ENCODE measurements at regions not wholly inside any gene's neighbourhood (a gene's known extent, or its start where the extent isn't known, plus 50 kb on each side); places are given as distances from the start of the nearest gene placed in this dataset.

DNA sequence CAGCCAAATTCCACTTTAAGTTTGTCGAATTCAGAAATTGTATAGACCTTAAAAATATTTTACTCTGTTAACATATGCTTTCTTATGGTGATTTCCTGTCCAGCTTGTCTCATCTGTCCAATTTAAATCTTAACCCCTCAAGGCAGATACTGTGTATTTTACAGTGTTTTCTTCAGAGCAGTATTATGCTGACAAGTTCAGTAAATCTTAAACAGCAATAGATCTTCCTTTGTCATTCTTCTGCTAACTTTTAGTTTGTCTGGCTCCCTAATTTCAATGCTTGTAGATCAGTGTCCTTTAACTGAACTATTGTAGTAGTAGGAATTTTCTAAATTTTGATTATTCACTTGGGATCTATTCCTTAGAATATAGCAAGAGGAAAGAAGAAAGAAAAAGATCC lies 52.8 kb upstream of the MEIS1 start:
- DNase-seq (ENCODE audit: low spot score, unreplicated experiment): no peak
- no peaks in the 10 kb centered on the region for H3K36me3 Mint-ChIP-seq (ENCODE audit: insufficient read depth)
- H3K4me3 Mint-ChIP-seq (ENCODE audit: low read depth): no peak overlapping the region
- H3K27ac Mint-ChIP-seq: peak overlapping the region; percentile 35
- no peaks in the 10 kb centered on the region for H3K9me3 Mint-ChIP-seq (ENCODE audit: low read depth)
- no peaks in the 10 kb centered on the region for H3K27me3 Mint-ChIP-seq
- TF ChIP-seq, protein P1, sequence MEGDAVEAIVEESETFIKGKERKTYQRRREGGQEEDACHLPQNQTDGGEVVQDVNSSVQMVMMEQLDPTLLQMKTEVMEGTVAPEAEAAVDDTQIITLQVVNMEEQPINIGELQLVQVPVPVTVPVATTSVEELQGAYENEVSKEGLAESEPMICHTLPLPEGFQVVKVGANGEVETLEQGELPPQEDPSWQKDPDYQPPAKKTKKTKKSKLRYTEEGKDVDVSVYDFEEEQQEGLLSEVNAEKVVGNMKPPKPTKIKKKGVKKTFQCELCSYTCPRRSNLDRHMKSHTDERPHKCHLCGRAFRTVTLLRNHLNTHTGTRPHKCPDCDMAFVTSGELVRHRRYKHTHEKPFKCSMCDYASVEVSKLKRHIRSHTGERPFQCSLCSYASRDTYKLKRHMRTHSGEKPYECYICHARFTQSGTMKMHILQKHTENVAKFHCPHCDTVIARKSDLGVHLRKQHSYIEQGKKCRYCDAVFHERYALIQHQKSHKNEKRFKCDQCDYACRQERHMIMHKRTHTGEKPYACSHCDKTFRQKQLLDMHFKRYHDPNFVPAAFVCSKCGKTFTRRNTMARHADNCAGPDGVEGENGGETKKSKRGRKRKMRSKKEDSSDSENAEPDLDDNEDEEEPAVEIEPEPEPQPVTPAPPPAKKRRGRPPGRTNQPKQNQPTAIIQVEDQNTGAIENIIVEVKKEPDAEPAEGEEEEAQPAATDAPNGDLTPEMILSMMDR (IDR thresholded peaks at IDR 0.05; ENCODE audit: unreplicated experiment): no peak
- peaks cover 4% of the 10 kb centered on the region for H3K4me1 Mint-ChIP-seq (ENCODE audit: low read depth)

GRCh38 chr2:66379473-66379872 lies 55.5 kb upstream of the MEIS1 start:
- Mint-ChIP-seq H3K27ac (no peak overlapping the region), H3K4me1 (ENCODE audit: low read depth) (peaks cover 8% of the 10 kb centered on the region)
- TF ChIP-seq, protein P1 (IDR thresholded peaks at IDR 0.05; ENCODE audit: unreplicated experiment): no peak

GRCh38 chr2:66377832-66378231 lies 57.1 kb upstream of the MEIS1 start:
- DNase-seq (ENCODE audit: low spot score, unreplicated experiment): no peak
- Mint-ChIP-seq H3K9me3 (ENCODE audit: low read depth) (peaks cover 3% of the 10 kb centered on the region), H3K4me1 (ENCODE audit: low read depth) (peaks cover 3% of the 10 kb centered on the region), H3K36me3 (ENCODE audit: insufficient read depth) (no peaks in the 10 kb centered on the region), H3K27ac (no peak overlapping the region), H3K27me3 (no peaks in the 10 kb centered on the region), H3K4me3 (ENCODE audit: low read depth) (no peak overlapping the region)
- TF ChIP-seq, protein P1 (IDR thresholded peaks at IDR 0.05; ENCODE audit: unreplicated experiment): no peak

More at GRCh38 chr2:66379473-66379872, 55.5 kb upstream of the MEIS1 start:
- H3K4me3 Mint-ChIP-seq (ENCODE audit: low read depth): no peak overlapping the region
- no peaks in the 10 kb centered on the region for H3K27me3 Mint-ChIP-seq
- no peaks in the 10 kb centered on the region for H3K36me3 Mint-ChIP-seq (ENCODE audit: insufficient read depth)
- H3K9me3 Mint-ChIP-seq (ENCODE audit: low read depth): no peaks in the 10 kb centered on the region
- DNase-seq (ENCODE audit: low spot score, unreplicated experiment): no peak

GRCh38 chr2:66370824-66371223 lies 64.1 kb upstream of the MEIS1 start:
- H3K27me3 Mint-ChIP-seq: no peaks in the 10 kb centered on the region
- no peak for DNase-seq (ENCODE audit: low spot score, unreplicated experiment)
- H3K9me3 Mint-ChIP-seq (ENCODE audit: low read depth): peaks cover 3% of the 10 kb centered on the region
- no peaks in the 10 kb centered on the region for H3K36me3 Mint-ChIP-seq (ENCODE audit: insufficient read depth)
- TF ChIP-seq, protein P1 (IDR thresholded peaks at IDR 0.05; ENCODE audit: unreplicated experiment): no peak
- no peak overlapping the region for H3K4me3 Mint-ChIP-seq (ENCODE audit: low read depth)
- H3K4me1 Mint-ChIP-seq (ENCODE audit: low read depth): no peaks in the 10 kb centered on the region
- no peak overlapping the region for H3K27ac Mint-ChIP-seq

- H3K4me3 Mint-ChIP-seq (ENCODE audit: low read depth): no peak overlapping the region
- no peaks in the 10 kb centered on the region for H3K27me3 Mint-ChIP-seq
- peaks cover 9% of the 10 kb centered on the region for H3K4me1 Mint-ChIP-seq (ENCODE audit: low read depth)
- H3K27ac Mint-ChIP-seq: no peak overlapping the region
- H3K36me3 Mint-ChIP-seq (ENCODE audit: insufficient read depth): no peaks in the 10 kb centered on the region
- DNase-seq (ENCODE audit: low spot score, unreplicated experiment): no peak
- TF ChIP-seq, protein P1 (IDR thresholded peaks at IDR 0.05; ENCODE audit: unreplicated experiment): no peak
- no peaks in the 10 kb centered on the region for H3K9me3 Mint-ChIP-seq (ENCODE audit: low read depth)
Observed at GRCh38 chr2:66366619-66367018, 68.3 kb upstream of the MEIS1 start.
